A673 (cell line): ENCODE measurements at regions not wholly inside any gene's neighbourhood (a gene's known extent, or its start where the extent isn't known, plus 50 kb on each side); places are given as distances from the start of the nearest gene placed in this dataset.

ENCODE experiments used
- BruUV-seq: library from RNA; stranded (reverse); fragments of 400-500 nt; replicated peaks from 2 replicates; lab custom pipeline; 2021; lab: Mats Ljungman, UMichigan
- CTCF ChIA-PET: fragments of 300-600 bp; sonication (Branson Sonifier 250); formaldehyde crosslinking; loops from one replicate; lab custom pipeline; 2022; ENCODE audit warnings: antibody characterized with exemption; lab: Charles Lee
- POLR2A ChIA-PET: fragments of 300-600 bp; sonication (Branson Sonifier 250); formaldehyde crosslinking; loops from one replicate; lab custom pipeline; 2022; ENCODE audit warnings: antibody characterized with exemption; ENCODE audit not compliant: low non-redundant PET; lab: Charles Lee
- DNase-seq: peaks from one replicate; pipeline ENCODE4 v3.0.0-alpha.2; 2015; ENCODE audit warnings: low spot score
- H3K27ac ChIP-seq: fragments of 200-600 bp; sonication (generic); 2 replicates; pipeline ENCODE4 v1.5.1; 2016; ENCODE audit warnings: mixed run types, low read depth, mild to moderate bottlenecking, mixed read lengths, antibody characterized with exemption, low read length; ENCODE audit not compliant: poor library complexity, severe bottlenecking
- H3K27me3 ChIP-seq: fragments of 200-600 bp; sonication (generic); replicated peaks from 2 replicates; pipeline ENCODE4 v1.6.1; 2017; ENCODE audit warnings: mixed run types, low read depth, mild to moderate bottlenecking, mixed read lengths, antibody characterized with exemption, low read length; ENCODE audit not compliant: insufficient read depth, poor library complexity
- H3K36me3 ChIP-seq: fragments of 200-600 bp; sonication (generic); 2 replicates; pipeline ENCODE4 v1.6.1; 2016; ENCODE audit warnings: mixed run types, mild to moderate bottlenecking, mixed read lengths, antibody characterized with exemption, low read length; ENCODE audit not compliant: insufficient read depth, poor library complexity, severe bottlenecking
- H3K4me1 ChIP-seq: fragments of 200-600 bp; sonication (generic); 2 replicates; pipeline ENCODE4 v1.6.1; 2017; ENCODE audit warnings: mixed run types, mild to moderate bottlenecking, mixed read lengths, antibody characterized with exemption, low read length; ENCODE audit not compliant: insufficient read depth, poor library complexity, severe bottlenecking
- H3K4me3 ChIP-seq: fragments of 200-600 bp; sonication (generic); 2 replicates; pipeline ENCODE4 v1.5.1; 2016; ENCODE audit warnings: low read depth, mixed run types, mild to moderate bottlenecking, mixed read lengths, low read length; ENCODE audit not compliant: poor library complexity, severe bottlenecking
- H3K9me3 ChIP-seq: fragments of 200-600 bp; sonication (generic); 2 replicates; pipeline ENCODE4 v1.6.1; 2016; ENCODE audit warnings: mixed run types, low read depth, mild to moderate bottlenecking, mixed read lengths, antibody characterized with exemption, low read length; ENCODE audit not compliant: poor library complexity, severe bottlenecking
- CTCF ChIP-seq: fragments of 300-800, 200-600 bp; sonication (generic); conservative IDR thresholded peaks from 2 replicates; pipeline ENCODE4 v1.5.1; 2017; ENCODE audit warnings: low read depth, mild to moderate bottlenecking, antibody characterized with exemption, low read length, moderate library complexity, mixed read lengths
- EZH2 ChIP-seq: fragments of 200-600 bp; sonication (generic); IDR thresholded peaks from 2 replicates; pipeline ENCODE4 v1.6.1; 2017; ENCODE audit warnings: borderline replicate concordance, low read depth, mild to moderate bottlenecking, mixed read lengths, antibody characterized with exemption, low read length; ENCODE audit not compliant: poor library complexity, severe bottlenecking
- intact Hi-C: fragments of 100-400 bp; cut with micrococcal nuclease; formaldehyde crosslinking; loops from one replicate; pipeline ENCODE4 v1.10.0; 2022; ENCODE audit not compliant: unreplicated experiment

DNA sequence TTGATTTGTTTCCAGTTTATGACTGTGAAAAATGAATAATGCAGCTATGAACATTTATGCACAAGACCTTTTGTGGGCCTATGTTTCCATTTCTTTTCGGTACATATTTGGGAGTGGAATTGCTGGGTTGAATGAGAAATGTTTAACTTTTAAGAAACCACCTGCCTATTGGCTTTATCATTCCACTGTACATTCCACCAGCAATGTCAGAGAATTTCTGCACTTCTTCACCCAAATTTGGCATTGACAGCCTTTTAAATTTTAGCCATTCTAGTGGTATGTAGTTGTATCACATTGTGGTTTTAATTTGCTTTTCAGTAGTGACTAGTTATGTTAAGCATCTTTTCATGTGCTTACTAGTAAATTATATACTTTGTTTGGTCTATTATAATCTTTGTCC, 317.0 kb upstream of the TMTC1 start:
- ChIA-PET CTCF (no interaction called here), POLR2A (no interaction called here)
- Histone ChIP-seq H3K4me3 (no peak overlapping the region), H3K36me3 (no peaks in the 10 kb centered on the region), H3K27ac (no peak overlapping the region), H3K9me3 (no peaks in the 10 kb centered on the region), H3K4me1 (no peaks in the 10 kb centered on the region), H3K27me3 (peaks cover 37% of the 10 kb centered on the region)
- TF ChIP-seq EZH2 (no peak), CTCF (no peak)
- BruUV-seq, result no TSS peak
- no peak for DNase-seq
- intact Hi-C loops, result no loop called here

DNA sequence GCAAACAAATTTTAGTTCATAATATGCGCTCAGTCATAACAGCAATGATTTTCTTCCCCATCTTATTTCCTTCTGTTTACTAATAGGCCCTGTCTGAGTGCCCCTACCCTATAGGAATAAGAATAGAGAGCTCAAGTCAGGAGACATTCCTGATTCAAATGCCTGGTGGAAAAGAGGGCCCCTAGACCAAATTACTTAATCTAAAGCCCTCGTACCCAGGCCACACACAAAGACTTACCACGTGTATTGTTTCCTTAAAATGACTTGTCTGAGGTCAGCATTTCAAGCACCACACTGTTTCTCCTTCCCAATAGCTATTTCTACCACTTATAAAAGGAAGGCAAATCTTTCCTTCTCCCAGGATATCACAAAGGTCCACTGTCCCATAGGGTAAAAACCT, 314.9 kb upstream of the TMTC1 start:
- no peak for DNase-seq
- ChIA-PET CTCF (no interaction called here), POLR2A (interaction anchor here (0.7 kb wide), 1 partner anchor 12 kb away, joined by 3 read pairs; no protein-coding TSS in a partner anchor)
- intact Hi-C loops, result no loop called here
- Histone ChIP-seq H3K36me3 (no peaks in the 10 kb centered on the region), H3K4me1 (no peaks in the 10 kb centered on the region), H3K9me3 (no peaks in the 10 kb centered on the region), H3K4me3 (no peak overlapping the region), H3K27ac (no peak overlapping the region), H3K27me3 (peaks cover 39% of the 10 kb centered on the region)
- BruUV-seq, result no TSS peak
- TF ChIP-seq CTCF, result no peak
- no peak for TF ChIP-seq EZH2

DNA sequence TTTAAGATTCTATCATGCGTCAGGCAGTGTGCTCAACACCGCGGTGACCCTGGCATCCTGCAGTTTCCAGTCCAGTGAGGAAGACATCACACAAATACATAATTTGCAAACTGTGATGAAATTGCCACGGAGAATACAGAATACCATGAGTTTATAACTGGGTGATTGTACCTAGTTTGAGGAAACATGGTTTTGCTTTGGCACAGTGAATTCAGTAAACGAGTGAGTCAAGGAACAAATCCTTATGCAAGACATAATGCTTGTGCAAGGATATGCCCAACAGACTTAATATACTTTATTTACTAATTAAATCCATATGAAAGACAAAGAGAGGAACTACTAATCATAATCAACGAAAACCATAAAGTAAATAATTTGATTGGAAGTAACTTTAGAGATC, 311.8 kb upstream of the TMTC1 start:
- Histone ChIP-seq H3K9me3 (no peaks in the 10 kb centered on the region), H3K27me3 (peaks cover 54% of the 10 kb centered on the region), H3K4me1 (no peaks in the 10 kb centered on the region), H3K27ac (no peak overlapping the region), H3K36me3 (no peaks in the 10 kb centered on the region), H3K4me3 (no peak overlapping the region)
- DNase-seq, result no peak
- intact Hi-C loops, result no loop called here
- TF ChIP-seq EZH2, result no peak
- no peak for TF ChIP-seq CTCF
- no TSS peak for BruUV-seq
- POLR2A ChIA-PET, result no interaction called here
- CTCF ChIA-PET, result no interaction called here
